Fibroblast of the aortic adventitia (primary cell): ENCODE measurements at regions not wholly inside any gene's neighbourhood (a gene's known extent, or its start where the extent isn't known, plus 50 kb on each side); places are given as distances from the start of the nearest gene placed in this dataset.

ENCODE experiments used
- DNase-seq: peaks from one replicate; pipeline ENCODE4 v3.0.0-alpha.2; 2010; ENCODE audit warnings: low read depth
- H3K4me3 ChIP-seq: 2 replicates; pipeline ENCODE4 v1.5.1; 2011; ENCODE audit warnings: low read depth, mild to moderate bottlenecking, control low read depth, low read length, moderate library complexity
- TF ChIP-seq, protein P1 (sequence below): IDR thresholded peaks from 2 replicates; pipeline ENCODE4 v1.5.1; 2011; ENCODE audit warnings: mild to moderate bottlenecking, low read length, control low read depth, inconsistent platforms; ENCODE audit not compliant: insufficient read depth

DNA sequence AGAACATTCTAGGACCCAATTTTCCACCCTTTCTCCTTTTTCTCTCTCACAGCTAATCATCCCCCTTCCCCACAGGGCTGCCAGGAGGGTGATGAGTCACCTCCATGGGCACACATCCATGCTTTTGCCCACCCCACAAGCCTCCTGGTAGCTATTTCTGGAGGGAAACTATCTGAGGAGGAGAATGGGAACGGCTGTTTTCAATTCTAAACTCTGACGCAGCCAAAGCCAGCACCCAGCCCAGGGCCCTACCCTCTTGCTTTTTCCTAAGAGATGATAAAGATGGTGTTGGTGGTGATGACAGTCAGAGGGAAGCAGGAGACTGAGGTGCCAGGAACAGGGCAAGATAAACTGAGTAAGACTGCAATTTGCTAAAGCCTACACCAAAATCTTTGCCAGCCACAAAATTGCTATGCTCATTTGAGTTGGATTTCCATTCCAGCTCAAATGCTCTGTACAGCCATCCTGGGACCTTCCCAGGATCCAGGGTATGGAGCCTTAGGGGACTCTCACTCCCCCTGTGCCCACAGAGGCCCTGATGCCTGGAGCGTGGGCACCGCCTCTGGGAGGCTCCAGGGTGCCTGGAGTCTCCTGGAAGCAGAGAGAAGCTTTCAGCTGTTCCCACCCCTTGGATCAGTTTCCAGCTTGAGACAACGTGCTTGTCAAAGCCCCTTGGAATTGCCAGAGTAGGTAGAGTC, 62.0 kb upstream of the FZD7 start:
- DNase-seq: peak; percentile 69
- TF ChIP-seq, protein P1, sequence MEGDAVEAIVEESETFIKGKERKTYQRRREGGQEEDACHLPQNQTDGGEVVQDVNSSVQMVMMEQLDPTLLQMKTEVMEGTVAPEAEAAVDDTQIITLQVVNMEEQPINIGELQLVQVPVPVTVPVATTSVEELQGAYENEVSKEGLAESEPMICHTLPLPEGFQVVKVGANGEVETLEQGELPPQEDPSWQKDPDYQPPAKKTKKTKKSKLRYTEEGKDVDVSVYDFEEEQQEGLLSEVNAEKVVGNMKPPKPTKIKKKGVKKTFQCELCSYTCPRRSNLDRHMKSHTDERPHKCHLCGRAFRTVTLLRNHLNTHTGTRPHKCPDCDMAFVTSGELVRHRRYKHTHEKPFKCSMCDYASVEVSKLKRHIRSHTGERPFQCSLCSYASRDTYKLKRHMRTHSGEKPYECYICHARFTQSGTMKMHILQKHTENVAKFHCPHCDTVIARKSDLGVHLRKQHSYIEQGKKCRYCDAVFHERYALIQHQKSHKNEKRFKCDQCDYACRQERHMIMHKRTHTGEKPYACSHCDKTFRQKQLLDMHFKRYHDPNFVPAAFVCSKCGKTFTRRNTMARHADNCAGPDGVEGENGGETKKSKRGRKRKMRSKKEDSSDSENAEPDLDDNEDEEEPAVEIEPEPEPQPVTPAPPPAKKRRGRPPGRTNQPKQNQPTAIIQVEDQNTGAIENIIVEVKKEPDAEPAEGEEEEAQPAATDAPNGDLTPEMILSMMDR: no peak
- H3K4me3 ChIP-seq: no peak overlapping the region

DNA sequence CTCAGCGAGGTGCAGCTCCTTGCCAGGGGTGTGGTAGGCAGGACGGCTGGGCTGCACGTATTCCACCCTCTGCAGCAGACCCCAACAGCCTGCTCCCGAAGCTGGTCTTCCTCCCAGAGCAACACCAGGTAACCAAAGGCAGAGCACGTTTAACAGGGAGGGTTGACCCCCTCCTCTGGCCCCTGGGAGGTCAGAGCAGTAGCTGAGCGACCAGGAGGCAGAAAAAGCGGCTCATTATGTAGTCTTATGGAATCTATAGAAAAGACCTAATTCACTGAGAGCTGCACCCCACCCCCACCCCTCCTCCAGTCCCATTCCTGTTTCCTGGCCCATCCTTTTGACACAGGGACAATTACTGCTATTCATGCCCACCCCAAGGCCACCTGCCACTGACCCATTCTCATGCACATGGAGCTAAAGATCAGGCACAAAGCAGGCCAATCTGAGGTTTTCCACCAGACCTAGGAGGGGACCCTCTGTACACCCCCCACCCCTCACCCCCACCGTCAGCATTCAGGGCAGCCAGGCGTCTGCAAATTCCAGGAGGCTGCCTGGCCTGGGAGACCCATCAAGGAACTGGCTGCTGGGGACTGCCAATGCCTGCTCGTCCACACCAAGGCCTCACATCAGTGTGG, 60.9 kb upstream of the FZD7 start:
- H3K4me3 ChIP-seq: no peak overlapping the region
- TF ChIP-seq, protein P1: no peak
- DNase-seq: no peak

DNA sequence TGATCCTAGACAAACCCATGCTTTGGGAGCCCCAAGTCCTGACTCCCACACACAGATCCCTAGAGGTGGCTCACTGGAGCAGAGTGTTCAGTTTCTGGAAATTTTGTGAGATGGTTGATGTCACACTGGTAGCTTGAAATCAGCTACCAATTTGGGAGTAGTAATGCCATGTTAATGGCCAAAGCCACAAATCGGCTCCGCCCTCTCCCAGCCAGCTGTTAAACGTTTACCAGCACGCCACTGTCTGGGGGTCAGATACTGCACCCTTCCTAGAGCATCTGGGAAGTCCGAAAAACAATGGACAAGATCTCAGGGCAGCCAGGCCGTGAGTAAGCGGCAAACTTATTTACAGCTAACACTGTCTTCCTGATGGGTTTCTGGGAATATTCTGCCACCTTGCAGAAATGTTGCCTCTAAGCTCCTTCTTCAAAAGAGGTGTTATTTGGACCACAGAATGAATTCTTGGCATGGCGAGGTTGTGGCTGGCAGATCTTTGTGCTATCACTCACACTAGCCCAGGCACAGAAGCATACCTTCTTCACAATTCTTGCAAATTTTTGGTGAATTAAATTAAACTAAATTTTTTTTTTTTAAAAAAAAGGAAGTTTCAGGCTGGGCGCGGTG, 60.2 kb upstream of the FZD7 start:
- TF ChIP-seq, protein P1: no peak
- DNase-seq: no peak
- no peak overlapping the region for H3K4me3 ChIP-seq

DNA sequence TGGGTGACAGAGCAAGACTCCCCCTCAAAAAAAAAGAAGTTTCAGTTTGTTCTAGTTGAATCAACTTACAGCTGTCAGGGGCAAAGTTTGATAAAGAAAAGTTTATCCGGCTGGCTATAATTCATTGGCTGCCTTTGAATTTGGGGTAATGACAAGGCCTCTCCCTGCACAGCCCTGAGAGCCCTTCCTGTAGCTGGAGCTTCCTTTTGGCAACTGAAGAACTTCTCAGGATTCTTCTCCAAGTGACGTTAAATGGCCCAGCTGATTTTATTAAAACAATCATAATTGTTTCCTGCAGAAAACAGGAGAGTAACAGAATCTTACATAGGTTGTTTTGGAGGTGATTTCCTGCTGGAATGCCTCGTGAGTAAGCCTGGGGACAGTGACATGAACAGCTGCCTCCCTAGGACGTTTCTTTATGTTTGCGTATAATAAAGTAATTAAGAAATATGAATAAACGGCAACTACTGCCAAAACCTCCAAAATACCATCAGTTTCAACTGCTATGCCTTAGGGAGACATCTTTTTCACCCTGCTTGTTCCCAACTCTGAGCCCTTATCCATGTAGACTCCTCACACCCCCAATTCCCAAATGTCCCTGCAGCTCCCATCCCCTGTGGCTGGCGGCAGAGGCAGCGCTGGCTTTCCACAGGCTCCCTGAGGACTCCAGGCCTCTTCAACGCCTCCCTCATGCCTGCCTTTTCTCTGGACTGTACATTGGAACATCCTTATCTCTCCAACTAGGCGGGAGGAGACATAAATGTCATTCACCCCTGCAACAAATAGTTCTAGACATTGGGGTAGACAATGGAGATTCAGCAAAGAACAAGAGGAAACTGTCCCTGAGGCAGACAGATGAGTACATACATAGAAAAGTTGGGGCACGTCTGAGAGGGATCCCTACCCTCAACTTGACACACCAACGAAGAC, 59.2 kb upstream of the FZD7 start:
- DNase-seq: peak; percentile 12
- TF ChIP-seq, protein P1: no peak
- H3K4me3 ChIP-seq: no peak overlapping the region

DNA sequence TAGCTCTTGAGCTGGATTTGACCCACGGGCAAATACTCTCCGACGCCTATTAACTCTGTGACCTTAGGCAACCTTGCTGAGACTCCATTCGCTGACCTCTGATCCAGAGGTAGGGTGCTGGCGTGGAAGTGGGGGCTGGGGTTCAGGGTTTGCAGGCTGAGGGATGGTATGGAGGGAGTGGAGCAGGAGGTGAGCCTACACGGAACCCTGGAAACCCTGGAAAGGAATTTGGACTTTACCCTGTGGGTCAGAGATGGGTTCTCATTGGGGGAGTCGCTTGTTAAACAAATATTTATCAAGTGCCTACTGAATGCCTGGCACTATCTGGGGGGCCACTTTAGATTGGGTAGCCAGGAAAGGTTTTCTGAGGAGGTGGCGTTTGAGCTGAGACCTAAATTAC, 58.2 kb upstream of the FZD7 start:
- no peak for DNase-seq
- no peak overlapping the region for H3K4me3 ChIP-seq
- TF ChIP-seq, protein P1: no peak

DNA sequence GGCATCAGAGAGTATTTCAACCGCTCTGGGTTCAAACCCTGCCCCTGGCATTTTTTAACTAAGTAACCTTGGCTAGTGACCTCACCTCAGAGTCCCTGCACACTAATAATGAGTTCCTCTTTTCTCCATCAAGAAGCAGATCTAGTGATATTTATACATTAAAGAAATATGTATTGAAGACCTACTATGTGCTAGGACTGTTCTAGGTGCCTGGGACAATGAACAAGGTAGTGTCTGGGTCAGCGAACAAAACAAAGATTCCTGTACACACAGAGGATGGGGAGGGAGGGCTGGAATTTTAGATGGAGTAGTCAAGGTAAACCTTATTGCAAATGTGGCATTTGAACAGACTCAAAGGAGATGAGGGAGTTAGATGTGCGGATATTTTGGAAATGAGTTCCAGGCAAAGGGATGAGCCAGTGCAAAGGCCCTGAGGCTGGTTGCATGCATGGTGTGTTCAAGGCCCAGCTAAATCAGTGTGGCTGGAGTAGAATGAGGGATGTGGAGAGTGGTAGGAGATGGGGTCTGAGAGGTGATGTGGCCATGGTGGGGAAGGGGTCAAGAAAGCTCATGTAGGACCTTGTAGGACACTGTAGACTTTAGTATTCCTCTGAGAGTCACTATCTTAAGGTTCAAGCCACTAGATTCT, 57.6 kb upstream of the FZD7 start:
- no peak for DNase-seq
- H3K4me3 ChIP-seq: no peak overlapping the region
- TF ChIP-seq, protein P1: no peak
